ENCODE measurements at regions not wholly inside any gene's neighbourhood (a gene's known extent, or its start where the extent isn't known, plus 50 kb on each side); places are given as distances from the start of the nearest gene placed in this dataset.

DNA sequence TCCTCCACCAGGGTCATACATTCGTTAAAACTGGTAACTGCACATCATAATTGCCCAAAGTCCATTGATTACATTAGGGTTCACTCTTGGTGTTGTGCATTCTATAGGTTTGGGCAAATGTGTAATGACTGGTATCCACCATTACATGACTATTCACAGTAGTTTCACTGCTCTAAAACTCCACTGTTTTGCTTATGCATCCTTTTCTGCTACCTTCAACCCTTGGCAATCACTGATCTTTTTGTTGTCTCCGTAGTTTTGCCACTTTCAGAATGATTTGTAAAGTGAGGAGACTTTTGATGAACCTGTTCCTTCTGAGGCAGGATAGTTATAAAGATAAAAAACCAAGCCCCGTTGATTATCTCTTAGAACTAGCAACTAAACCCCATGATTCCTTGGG lies 187.3 kb upstream of the MCHR2 start:
- no peaks in the 10 kb centered on the region for H3K4me1 ChIP-seq (ENCODE audit: control insufficient read depth in 2 of 2, insufficient read depth in 2 of 2, low read length in 2 of 2)
- no peaks in the 10 kb centered on the region for H3K9me3 ChIP-seq (ENCODE audit: control insufficient read depth in 2 of 2, insufficient read depth in 1 of 2, low read length in 1 of 2)
- no peak for DNase-seq (ENCODE audit: low read depth in 6 of 9, low spot score in 9 of 9)
- H3K27ac ChIP-seq (ENCODE audit: low read depth in 1 of 2, low read length in 1 of 2) = no peak overlapping the region
- no peaks in the 10 kb centered on the region for H3K36me3 ChIP-seq (ENCODE audit: control insufficient read depth in 2 of 2, insufficient read depth in 2 of 2, low read length in 1 of 2)
- 93% methylated on average over 3 of the region's 3 CpGs for WGBS
- no peak overlapping the region for H3K4me3 ChIP-seq (ENCODE audit: low read length in 2 of 2)
- no peaks in the 10 kb centered on the region for H3K27me3 ChIP-seq (ENCODE audit: control insufficient read depth in 2 of 2, insufficient read depth in 1 of 2, low read length in 1 of 2)

DNA sequence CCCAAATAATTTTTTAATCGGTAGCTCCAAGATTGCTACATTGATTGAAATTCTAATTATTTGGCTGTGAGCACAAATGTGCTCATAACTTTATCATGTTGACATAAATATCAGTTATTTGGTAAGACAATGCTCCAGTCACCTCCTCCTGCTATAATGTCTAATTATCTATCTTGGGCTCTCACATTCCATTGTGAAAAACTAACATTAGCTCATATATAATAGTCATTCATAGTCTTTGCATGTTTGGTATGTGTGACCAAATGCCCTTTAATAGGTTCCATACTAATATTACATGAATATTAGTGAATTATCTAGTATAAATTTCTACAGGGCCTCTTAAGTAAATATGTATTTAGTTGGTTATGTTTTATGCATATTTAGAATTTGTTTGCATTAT lies 185.6 kb upstream of the MCHR2 start:
- Histone ChIP-seq H3K36me3 (ENCODE audit: control insufficient read depth in 2 of 2, insufficient read depth in 2 of 2, low read length in 1 of 2) (no peaks in the 10 kb centered on the region), H3K4me3 (ENCODE audit: low read length in 2 of 2) (no peak overlapping the region), H3K27me3 (ENCODE audit: control insufficient read depth in 2 of 2, insufficient read depth in 1 of 2, low read length in 1 of 2) (no peaks in the 10 kb centered on the region), H3K9me3 (ENCODE audit: control insufficient read depth in 2 of 2, insufficient read depth in 1 of 2, low read length in 1 of 2) (no peaks in the 10 kb centered on the region), H3K4me1 (ENCODE audit: control insufficient read depth in 2 of 2, insufficient read depth in 2 of 2, low read length in 2 of 2) (no peaks in the 10 kb centered on the region), H3K27ac (ENCODE audit: low read depth in 1 of 2, low read length in 1 of 2) (no peak overlapping the region)
- 100% methylated on average over 1 of the region's 1 CpG for WGBS
- no peak for DNase-seq (ENCODE audit: low read depth in 6 of 9, low spot score in 9 of 9)

- DNase-seq (ENCODE audit: low read depth in 6 of 9, low spot score in 9 of 9) = no peak
- Histone ChIP-seq H3K27me3 (ENCODE audit: control insufficient read depth in 2 of 2, insufficient read depth in 1 of 2, low read length in 1 of 2) (no peaks in the 10 kb centered on the region), H3K27ac (ENCODE audit: low read depth in 1 of 2, low read length in 1 of 2) (no peak overlapping the region), H3K36me3 (ENCODE audit: control insufficient read depth in 2 of 2, insufficient read depth in 2 of 2, low read length in 1 of 2) (no peaks in the 10 kb centered on the region), H3K4me1 (ENCODE audit: control insufficient read depth in 2 of 2, insufficient read depth in 2 of 2, low read length in 2 of 2) (no peaks in the 10 kb centered on the region), H3K4me3 (ENCODE audit: low read length in 2 of 2) (no peak overlapping the region), H3K9me3 (ENCODE audit: control insufficient read depth in 2 of 2, insufficient read depth in 1 of 2, low read length in 1 of 2) (no peaks in the 10 kb centered on the region)
- 79% methylated on average over 1 of the region's 1 CpG for WGBS
These were observed 183.9 kb upstream of the MCHR2 start for GRCh38 chr6:100177956-100178355.

DNA sequence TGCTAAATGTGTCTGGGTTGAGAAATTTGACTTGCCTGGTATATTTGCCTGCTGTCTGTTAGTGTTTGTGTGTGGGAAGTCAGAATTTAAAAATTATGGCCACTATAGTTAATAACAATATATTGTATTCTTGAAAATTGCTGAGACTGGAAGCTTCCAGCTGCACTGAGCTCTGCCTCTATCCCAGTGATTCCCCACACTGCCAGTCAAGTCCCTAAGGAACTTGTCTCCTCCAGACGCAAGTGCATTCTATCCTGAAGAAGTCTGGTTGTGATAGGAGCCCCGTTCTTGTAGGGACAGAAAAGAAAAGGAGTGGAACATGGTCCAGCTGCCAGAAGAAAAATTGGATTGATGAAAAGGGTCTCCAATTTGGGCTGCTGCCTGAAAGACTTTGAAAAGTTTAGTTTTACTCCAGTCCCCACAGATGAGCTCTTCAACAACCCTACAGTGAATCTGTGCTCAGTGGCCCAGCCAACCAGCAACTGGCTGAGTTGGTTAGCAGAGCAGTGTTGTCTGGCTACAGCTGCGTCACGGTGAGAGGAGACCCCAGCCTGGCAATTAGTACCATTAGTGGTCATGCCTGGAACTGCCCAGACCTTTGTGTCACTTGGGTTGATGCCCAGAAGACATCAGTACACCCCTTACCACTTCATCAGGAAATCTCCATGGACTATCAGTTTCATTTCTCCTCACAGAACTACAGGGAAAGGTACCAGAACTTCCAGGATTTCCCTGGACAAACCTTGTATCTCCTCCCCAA lies 183.1 kb upstream of the MCHR2 start:
- H3K27ac ChIP-seq (ENCODE audit: low read depth in 1 of 2, low read length in 1 of 2) = no peak overlapping the region

DNA sequence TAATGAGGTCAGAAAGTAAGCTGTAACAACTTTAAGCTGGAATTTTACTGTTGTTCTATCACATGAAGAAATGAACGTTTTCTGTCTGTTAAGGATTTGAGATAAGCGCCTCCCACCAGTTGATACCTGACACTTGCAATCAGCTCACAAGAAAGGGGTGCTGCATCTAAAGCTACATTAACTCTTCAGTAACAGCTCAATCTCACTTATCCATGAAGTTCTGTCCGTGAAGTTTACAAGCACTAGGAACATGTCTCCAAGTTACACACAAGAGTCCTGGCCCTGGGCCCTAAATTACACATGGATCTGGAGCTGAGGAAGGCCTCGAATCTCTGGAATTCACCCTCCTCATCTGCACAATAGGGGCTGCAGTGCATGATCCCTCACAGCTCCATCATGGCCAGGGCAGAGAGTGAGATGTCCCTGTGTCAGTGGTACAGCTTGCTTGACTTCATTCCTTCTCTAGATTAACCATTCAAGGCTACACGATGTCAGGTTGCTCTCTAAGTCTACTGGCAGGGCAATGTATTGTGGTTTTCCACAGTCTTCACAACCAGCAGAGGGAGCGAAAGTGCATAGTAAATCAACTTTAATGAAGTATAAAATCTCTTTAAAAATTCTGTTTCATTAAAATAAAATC lies 182.4 kb upstream of the MCHR2 start:
- 61% methylated on average over 6 of the region's 6 CpGs for WGBS
- no peaks in the 10 kb centered on the region for H3K4me1 ChIP-seq (ENCODE audit: control insufficient read depth in 2 of 2, insufficient read depth in 2 of 2, low read length in 2 of 2)
- no peak overlapping the region for H3K27ac ChIP-seq (ENCODE audit: low read depth in 1 of 2, low read length in 1 of 2)
- H3K27me3 ChIP-seq (ENCODE audit: control insufficient read depth in 2 of 2, insufficient read depth in 1 of 2, low read length in 1 of 2) = no peaks in the 10 kb centered on the region
- no peak for DNase-seq (ENCODE audit: low read depth in 6 of 9, low spot score in 9 of 9)
- H3K36me3 ChIP-seq (ENCODE audit: control insufficient read depth in 2 of 2, insufficient read depth in 2 of 2, low read length in 1 of 2) = no peaks in the 10 kb centered on the region
- H3K9me3 ChIP-seq (ENCODE audit: control insufficient read depth in 2 of 2, insufficient read depth in 1 of 2, low read length in 1 of 2) = no peaks in the 10 kb centered on the region
- no peak overlapping the region for H3K4me3 ChIP-seq (ENCODE audit: low read length in 2 of 2)

More for the DNA sequence above, 183.1 kb upstream of the MCHR2 start:
- no peaks in the 10 kb centered on the region for H3K9me3 ChIP-seq (ENCODE audit: control insufficient read depth in 2 of 2, insufficient read depth in 1 of 2, low read length in 1 of 2)
- DNase-seq (ENCODE audit: low read depth in 6 of 9, low spot score in 9 of 9) = no peak
- no peak overlapping the region for H3K4me3 ChIP-seq (ENCODE audit: low read length in 2 of 2)
- H3K36me3 ChIP-seq (ENCODE audit: control insufficient read depth in 2 of 2, insufficient read depth in 2 of 2, low read length in 1 of 2) = no peaks in the 10 kb centered on the region
- no peaks in the 10 kb centered on the region for H3K4me1 ChIP-seq (ENCODE audit: control insufficient read depth in 2 of 2, insufficient read depth in 2 of 2, low read length in 2 of 2)
- WGBS = 90% methylated on average over 4 of the region's 4 CpGs
- H3K27me3 ChIP-seq (ENCODE audit: control insufficient read depth in 2 of 2, insufficient read depth in 1 of 2, low read length in 1 of 2) = no peaks in the 10 kb centered on the region

DNA sequence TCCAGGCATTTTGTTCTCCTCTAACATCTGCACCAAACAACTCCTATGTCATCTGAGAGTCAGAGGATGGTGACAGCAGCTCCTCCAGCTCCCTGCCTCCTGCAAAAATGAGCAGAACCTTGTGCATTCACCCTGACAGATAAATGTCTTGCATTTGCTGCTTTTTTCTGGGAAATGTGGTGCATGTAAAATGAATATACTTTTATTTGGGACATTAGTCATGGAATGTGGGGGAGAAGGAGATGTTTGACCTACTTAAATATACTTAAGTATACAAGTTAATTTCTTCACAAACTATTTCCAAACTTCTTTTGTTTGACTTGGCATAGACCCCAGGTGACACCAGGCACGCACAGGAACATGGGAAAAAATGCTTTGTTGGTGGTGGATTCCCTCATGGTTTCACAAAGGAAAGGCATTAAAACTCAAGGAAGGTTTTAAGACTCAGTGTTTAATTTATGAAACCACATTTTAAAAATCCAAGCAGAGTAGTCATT lies 181.8 kb upstream of the MCHR2 start:
- Histone ChIP-seq H3K9me3 (ENCODE audit: control insufficient read depth in 2 of 2, insufficient read depth in 1 of 2, low read length in 1 of 2) (no peaks in the 10 kb centered on the region), H3K36me3 (ENCODE audit: control insufficient read depth in 2 of 2, insufficient read depth in 2 of 2, low read length in 1 of 2) (no peaks in the 10 kb centered on the region), H3K27me3 (ENCODE audit: control insufficient read depth in 2 of 2, insufficient read depth in 1 of 2, low read length in 1 of 2) (no peaks in the 10 kb centered on the region), H3K4me1 (ENCODE audit: control insufficient read depth in 2 of 2, insufficient read depth in 2 of 2, low read length in 2 of 2) (no peaks in the 10 kb centered on the region), H3K4me3 (ENCODE audit: low read length in 2 of 2) (no peak overlapping the region), H3K27ac (ENCODE audit: low read depth in 1 of 2, low read length in 1 of 2) (no peak overlapping the region)
- DNase-seq (ENCODE audit: low read depth in 6 of 9, low spot score in 9 of 9) = no peak
- WGBS = 64% methylated on average over 1 of the region's 1 CpG

GRCh38 chr6:100173211-100173610 lies 179.2 kb upstream of the MCHR2 start:
- 1% methylated on average over 1 of the region's 1 CpG for WGBS
- no peak overlapping the region for H3K27ac ChIP-seq (ENCODE audit: low read depth in 1 of 2, low read length in 1 of 2)
- H3K9me3 ChIP-seq (ENCODE audit: control insufficient read depth in 2 of 2, insufficient read depth in 1 of 2, low read length in 1 of 2) = no peaks in the 10 kb centered on the region
- H3K36me3 ChIP-seq (ENCODE audit: control insufficient read depth in 2 of 2, insufficient read depth in 2 of 2, low read length in 1 of 2) = no peaks in the 10 kb centered on the region
- no peaks in the 10 kb centered on the region for H3K4me1 ChIP-seq (ENCODE audit: control insufficient read depth in 2 of 2, insufficient read depth in 2 of 2, low read length in 2 of 2)
- no peak overlapping the region for H3K4me3 ChIP-seq (ENCODE audit: low read length in 2 of 2)
- H3K27me3 ChIP-seq (ENCODE audit: control insufficient read depth in 2 of 2, insufficient read depth in 1 of 2, low read length in 1 of 2) = no peaks in the 10 kb centered on the region
- no peak for DNase-seq (ENCODE audit: low read depth in 6 of 9, low spot score in 9 of 9)

GRCh38 chr6:100172322-100172713 lies 178.3 kb upstream of the MCHR2 start:
- Histone ChIP-seq H3K36me3 (ENCODE audit: control insufficient read depth in 2 of 2, insufficient read depth in 2 of 2, low read length in 1 of 2) (no peaks in the 10 kb centered on the region), H3K9me3 (ENCODE audit: control insufficient read depth in 2 of 2, insufficient read depth in 1 of 2, low read length in 1 of 2) (no peaks in the 10 kb centered on the region), H3K4me1 (ENCODE audit: control insufficient read depth in 2 of 2, insufficient read depth in 2 of 2, low read length in 2 of 2) (no peaks in the 10 kb centered on the region), H3K27me3 (ENCODE audit: control insufficient read depth in 2 of 2, insufficient read depth in 1 of 2, low read length in 1 of 2) (no peaks in the 10 kb centered on the region), H3K4me3 (ENCODE audit: low read length in 2 of 2) (no peak overlapping the region), H3K27ac (ENCODE audit: low read depth in 1 of 2, low read length in 1 of 2) (no peak overlapping the region)
- WGBS = 77% methylated on average over 3 of the region's 3 CpGs
- no peak for DNase-seq (ENCODE audit: low read depth in 6 of 9, low spot score in 9 of 9)

GRCh38 chr6:100171533-100172321 lies 177.7 kb upstream of the MCHR2 start:
- 62% methylated on average over 4 of the region's 4 CpGs for WGBS
- Histone ChIP-seq H3K4me3 (ENCODE audit: low read length in 2 of 2) (no peak overlapping the region), H3K27ac (ENCODE audit: low read depth in 1 of 2, low read length in 1 of 2) (no peak overlapping the region), H3K36me3 (ENCODE audit: control insufficient read depth in 2 of 2, insufficient read depth in 2 of 2, low read length in 1 of 2) (no peaks in the 10 kb centered on the region), H3K4me1 (ENCODE audit: control insufficient read depth in 2 of 2, insufficient read depth in 2 of 2, low read length in 2 of 2) (no peaks in the 10 kb centered on the region), H3K9me3 (ENCODE audit: control insufficient read depth in 2 of 2, insufficient read depth in 1 of 2, low read length in 1 of 2) (no peaks in the 10 kb centered on the region), H3K27me3 (ENCODE audit: control insufficient read depth in 2 of 2, insufficient read depth in 1 of 2, low read length in 1 of 2) (no peaks in the 10 kb centered on the region)
- no peak for DNase-seq (ENCODE audit: low read depth in 6 of 9, low spot score in 9 of 9)

Data from thymus (tissue), 11 donors.